Left lung (tissue), 4 donors: ENCODE measurements at regions not wholly inside any gene's neighbourhood (a gene's known extent, or its start where the extent isn't known, plus 50 kb on each side); places are given as distances from the start of the nearest gene placed in this dataset.

Experiments
- ATAC-seq: fragments of 200-7000 bp; cut with Tn5 transposase; one replicate; pipeline ENCODE4 v1.9.1; 2020; ENCODE audit warnings: moderate library complexity
- DNase-seq, 4 donors: peaks; one replicate each; pipeline ENCODE4 v3.0.0-alpha.2; 2013 to 2020
- H3K27ac ChIP-seq, 2 donors: fragments of 200-600 bp; sonication (generic) in 1 of 2; one replicate each; pipeline versions ENCODE4 v1.5.0 to v1.8.0; 2020 to 2021
- H3K27me3 ChIP-seq, 2 donors: fragments of 200-600 bp; sonication (generic) in 1 of 2; one replicate each; pipeline versions ENCODE4 v1.5.0 to v1.8.0; 2020 to 2021
- H3K36me3 ChIP-seq, 2 donors: fragments of 200-600 bp; sonication (generic) in 1 of 2; one replicate each; pipeline versions ENCODE4 v1.5.0 to v1.8.0; 2020 to 2021
- H3K4me1 ChIP-seq, 2 donors: fragments of 200-600 bp; one replicate each; pipeline ENCODE4 v1.8.0; 2021
- H3K4me3 ChIP-seq, 2 donors: fragments of 200-600 bp; sonication (generic) in 1 of 2; one replicate each; pipeline versions ENCODE4 v1.5.0 to v1.8.0; 2020 to 2021; ENCODE audit warnings: mild to moderate bottlenecking in 1 of 2
- H3K9me3 ChIP-seq, 2 donors: fragments of 200-600 bp; sonication (generic) in 1 of 2; one replicate each; pipeline versions ENCODE4 v1.5.0 to v1.8.0; 2020 to 2021
- CTCF ChIP-seq, 2 donors: fragments of 200-600 bp; sonication (generic) in 1 of 2; IDR thresholded peaks; one replicate each; pipeline versions ENCODE4 v1.5.0 to v1.8.0; 2021; ENCODE audit warnings: antibody characterized with exemption in 2 of 2
- intact Hi-C, 2 donors: fragments of 100-400 bp; cut with DNase I; formaldehyde crosslinking; loops; one replicate each; pipeline versions ENCODE4 v1.11.2 to v1.14.2; 2022
- donor health status: DM: no; HTN: yes; CAD: no.
- donor health status: DM: no; HTN: no; CAD: no.

GRCh38 chr22:33209930-33210784 is 152.0 kb upstream of the SYN3 start:
- peaks cover 0 to 21% of the 10 kb centered on the region in 2 donors for H3K27me3 ChIP-seq
- H3K36me3 ChIP-seq = no peaks in the 10 kb centered on the region
- ATAC-seq = peak; percentile 89
- peak in 2 of 4 donors; percentile 2 to 26 for DNase-seq
- no peaks in the 10 kb centered on the region for H3K4me1 ChIP-seq
- H3K4me3 ChIP-seq = no peak overlapping the region
- intact Hi-C loops = no loop called here
- no peaks in the 10 kb centered on the region for H3K9me3 ChIP-seq
- peak; percentile 31 to 51 for TF ChIP-seq CTCF (IDR thresholded peaks at IDR 0.05)
- no peak overlapping the region for H3K27ac ChIP-seq

GRCh38 chr22:33204408-33204807 is 146.2 kb upstream of the SYN3 start:
- DNase-seq = no peak
- no peaks in the 10 kb centered on the region for H3K9me3 ChIP-seq
- no peaks in the 10 kb centered on the region for H3K36me3 ChIP-seq
- peaks cover 0 to 26% of the 10 kb centered on the region in 2 donors for H3K27me3 ChIP-seq
- H3K4me1 ChIP-seq = no peaks in the 10 kb centered on the region
- TF ChIP-seq CTCF (IDR thresholded peaks at IDR 0.05) = no peak
- H3K4me3 ChIP-seq = no peak overlapping the region
- no peak overlapping the region for H3K27ac ChIP-seq
- intact Hi-C loops = no loop called here
- no peak for ATAC-seq

GRCh38 chr22:33202455-33202854 is 144.3 kb upstream of the SYN3 start:
- no peaks in the 10 kb centered on the region for H3K9me3 ChIP-seq
- no peak for DNase-seq
- no peak for TF ChIP-seq CTCF (IDR thresholded peaks at IDR 0.05)
- H3K4me3 ChIP-seq = no peak overlapping the region
- no peak for ATAC-seq
- H3K36me3 ChIP-seq = no peaks in the 10 kb centered on the region
- peaks cover 0 to 19% of the 10 kb centered on the region in 2 donors for H3K27me3 ChIP-seq
- intact Hi-C loops = no loop called here
- no peaks in the 10 kb centered on the region for H3K4me1 ChIP-seq
- H3K27ac ChIP-seq = no peak overlapping the region

- TF ChIP-seq CTCF (IDR thresholded peaks at IDR 0.05) = no peak
- Histone ChIP-seq H3K36me3 (no peaks in the 10 kb centered on the region), H3K27ac (no peak overlapping the region), H3K27me3 (peaks cover 4% of the 10 kb centered on the region in 2 donors), H3K9me3 (no peaks in the 10 kb centered on the region), H3K4me3 (no peak overlapping the region), H3K4me1 (no peaks in the 10 kb centered on the region)
- ATAC-seq (no peak), DNase-seq (no peak)
- intact Hi-C loops = no loop called here
These were observed 136.4 kb upstream of the SYN3 start for GRCh38 chr22:33194529-33195077.

- Histone ChIP-seq H3K27me3 (peaks cover 4% of the 10 kb centered on the region in 2 donors), H3K9me3 (no peaks in the 10 kb centered on the region), H3K36me3 (no peaks in the 10 kb centered on the region), H3K4me1 (no peaks in the 10 kb centered on the region), H3K27ac (no peak overlapping the region), H3K4me3 (no peak overlapping the region)
- intact Hi-C loops = no loop called here
- no peak for TF ChIP-seq CTCF (IDR thresholded peaks at IDR 0.05)
- DNase-seq (no peak), ATAC-seq (no peak)
These were observed 134.0 kb upstream of the SYN3 start for GRCh38 chr22:33192156-33192555.
